T-helper 17 cell (primary cell): ENCODE measurements at regions not wholly inside any gene's neighbourhood (a gene's known extent, or its start where the extent isn't known, plus 50 kb on each side); places are given as distances from the start of the nearest gene placed in this dataset.
"Not testable (repeated sequence)": the region's sequence is repeated elsewhere in the genome, so short reads cannot be mapped to it uniquely, and the experiment has no call there.

Experiments used
- ATAC-seq: fragments of 150-1000 bp; cut with Tn5 transposase; 2 replicates; pipeline ENCODE4 v1.10.0; 2021; ENCODE audit warnings: mild to moderate bottlenecking, moderate library complexity
- DNase-seq, 3 donors: peaks; one replicate each; pipeline versions ENCODE4 v3.0.0 to v3.0.0-alpha.2; 2020 to 2021
- H3K9me3 ChIP-seq: one replicate; pipeline ENCODE4 v1.7.0; 2013; ENCODE audit warnings: low read length, mild to moderate bottlenecking; ENCODE audit not compliant: control insufficient read depth, poor library complexity, severe bottlenecking
- H3K27ac Mint-ChIP-seq: one replicate; pipeline ENCODE4 v1.8.0; 2022; ENCODE audit warnings: mild to moderate bottlenecking, moderate library complexity, mixed read lengths
- H3K27me3 Mint-ChIP-seq: one replicate; pipeline ENCODE4 v1.8.0; 2022; ENCODE audit warnings: mixed read lengths
- H3K36me3 Mint-ChIP-seq: one replicate; pipeline ENCODE4 v1.8.0; 2022; ENCODE audit warnings: low read depth, mixed read lengths
- H3K4me1 Mint-ChIP-seq: one replicate; pipeline ENCODE4 v1.8.0; 2022; ENCODE audit warnings: mild to moderate bottlenecking, mixed read lengths
- H3K4me3 Mint-ChIP-seq: one replicate; pipeline ENCODE4 v1.8.0; 2022; ENCODE audit warnings: mild to moderate bottlenecking, moderate library complexity, mixed read lengths

DNA sequence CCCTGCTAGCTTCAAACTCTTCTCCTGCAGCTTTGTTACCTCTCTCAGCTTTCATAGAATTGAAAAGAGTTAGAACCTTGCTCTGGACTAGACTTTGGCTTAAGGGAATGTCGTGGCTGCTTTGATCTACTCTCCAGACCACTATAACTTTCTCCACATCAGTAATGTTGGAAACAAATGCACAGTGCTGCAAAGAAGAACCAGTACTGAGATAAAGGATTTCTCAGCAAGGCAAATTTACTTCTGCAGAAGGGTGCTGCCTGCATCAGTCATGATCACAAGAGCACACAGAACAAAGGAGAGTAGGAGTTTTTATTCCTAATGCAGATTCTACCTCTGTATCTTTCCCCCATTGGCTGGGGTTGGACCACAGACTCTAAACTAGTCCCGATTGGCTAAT lies 621.6 kb upstream of the CHRM3 start:
- no peak for DNase-seq
- Mint-ChIP-seq H3K4me1 (no peaks in the 10 kb centered on the region), H3K4me3 (no peak overlapping the region), H3K36me3 (no peaks in the 10 kb centered on the region), H3K27ac (no peak overlapping the region), H3K27me3 (no peaks in the 10 kb centered on the region)
- no peak for ATAC-seq
- no peaks in the 10 kb centered on the region for H3K9me3 ChIP-seq

DNA sequence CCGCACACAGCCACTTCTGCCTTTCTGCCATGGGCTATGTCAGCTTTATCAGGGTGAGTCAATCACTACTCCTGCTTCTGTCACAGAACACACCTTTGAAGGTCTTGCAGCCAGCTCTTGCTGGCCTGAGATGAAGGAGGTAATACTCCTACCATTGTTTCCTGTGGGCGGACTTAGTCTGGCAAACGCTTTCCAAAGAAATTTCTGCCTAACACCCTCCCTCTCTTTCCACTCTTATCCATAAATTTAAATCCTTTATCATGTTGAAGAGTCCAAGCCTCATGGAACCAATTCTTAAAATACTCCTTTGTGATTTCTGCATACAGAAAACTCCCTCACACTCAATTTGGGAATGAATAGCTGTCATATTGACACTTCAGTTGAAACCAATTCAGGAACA lies 633.1 kb upstream of the CHRM3 start:
- no peaks in the 10 kb centered on the region for H3K9me3 ChIP-seq
- H3K4me3 Mint-ChIP-seq = no peak overlapping the region

DNA sequence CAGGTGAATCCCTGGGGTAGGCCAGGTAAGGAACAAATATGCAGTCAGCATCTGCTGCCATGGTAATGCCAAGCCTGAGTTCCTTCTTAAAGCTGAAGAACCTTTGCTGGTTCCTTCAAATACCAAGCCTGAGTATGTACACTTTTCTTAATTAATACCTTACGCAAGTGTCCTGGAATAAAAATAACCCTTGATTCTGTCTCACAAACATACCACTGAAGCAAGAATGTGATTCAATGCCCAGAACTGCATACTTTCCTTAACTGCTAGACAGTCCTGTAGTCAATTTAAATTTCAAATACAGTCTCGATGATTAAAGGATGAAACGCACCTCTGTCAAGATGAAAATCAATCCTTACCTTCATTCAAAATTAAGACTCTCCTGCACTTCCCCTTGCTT lies 634.0 kb upstream of the CHRM3 start:
- Mint-ChIP-seq H3K27ac (no peak overlapping the region), H3K4me1 (no peaks in the 10 kb centered on the region), H3K4me3 (no peak overlapping the region), H3K27me3 (no peaks in the 10 kb centered on the region), H3K36me3 (no peaks in the 10 kb centered on the region)
- ATAC-seq (no peak), DNase-seq (no peak)
- no peaks in the 10 kb centered on the region for H3K9me3 ChIP-seq

More for the DNA sequence above, 633.1 kb upstream of the CHRM3 start:
- ATAC-seq = no peak
- H3K27ac Mint-ChIP-seq = no peak overlapping the region
- H3K27me3 Mint-ChIP-seq = no peaks in the 10 kb centered on the region
- H3K4me1 Mint-ChIP-seq = no peaks in the 10 kb centered on the region
- H3K36me3 Mint-ChIP-seq = no peaks in the 10 kb centered on the region
- no peak for DNase-seq

DNA sequence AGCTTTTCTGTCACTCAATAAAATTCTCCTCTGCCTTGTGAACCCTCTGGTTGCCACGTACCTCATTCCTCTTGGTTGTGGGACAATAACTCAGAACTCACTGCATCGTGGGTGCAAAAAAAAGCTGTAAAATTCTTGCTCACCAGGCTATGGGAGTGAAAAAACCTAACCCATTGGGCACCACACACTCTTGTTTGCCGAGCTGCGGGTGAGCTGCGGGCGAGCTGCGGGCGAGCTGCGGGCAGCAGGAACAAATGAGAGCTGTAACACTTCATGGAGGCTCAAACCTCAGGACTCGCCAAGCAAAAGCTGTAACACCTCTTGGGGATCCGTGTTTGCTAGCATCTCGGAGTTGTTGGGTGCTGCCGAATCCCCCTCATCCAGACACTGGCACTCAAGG lies 641.3 kb upstream of the CHRM3 start:
- no peak overlapping the region for H3K4me3 Mint-ChIP-seq
- no peaks in the 10 kb centered on the region for H3K36me3 Mint-ChIP-seq
- H3K27ac Mint-ChIP-seq = no peak overlapping the region
- no peaks in the 10 kb centered on the region for H3K9me3 ChIP-seq
- no peaks in the 10 kb centered on the region for H3K4me1 Mint-ChIP-seq
- ATAC-seq = no peak
- no peak for DNase-seq
- H3K27me3 Mint-ChIP-seq = no peaks in the 10 kb centered on the region

DNA sequence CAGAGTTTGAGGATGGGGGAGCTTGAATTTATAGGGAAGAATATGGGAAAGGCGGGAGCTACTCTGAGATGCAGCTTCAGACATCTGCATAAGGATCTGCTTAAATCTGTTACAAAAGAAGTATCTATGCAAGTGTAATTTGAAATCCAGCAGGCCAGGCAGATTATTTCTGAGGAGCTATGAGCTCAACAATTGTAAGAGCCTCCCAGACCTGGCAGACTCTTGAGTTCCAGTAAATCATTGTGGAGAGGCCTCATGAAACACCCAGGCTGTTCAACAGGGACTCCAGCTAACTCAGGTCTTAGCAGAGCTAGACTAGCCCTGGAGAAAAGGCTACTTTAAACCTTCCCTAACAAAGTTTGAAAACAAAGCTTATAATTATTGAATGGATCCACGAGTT lies 647.5 kb upstream of the CHRM3 start:
- ATAC-seq = no peak
- Mint-ChIP-seq H3K27me3 (no peaks in the 10 kb centered on the region), H3K4me1 (no peaks in the 10 kb centered on the region), H3K27ac (no peak overlapping the region), H3K4me3 (no peak overlapping the region), H3K36me3 (no peaks in the 10 kb centered on the region)
- no peaks in the 10 kb centered on the region for H3K9me3 ChIP-seq
- DNase-seq = no peak

DNA sequence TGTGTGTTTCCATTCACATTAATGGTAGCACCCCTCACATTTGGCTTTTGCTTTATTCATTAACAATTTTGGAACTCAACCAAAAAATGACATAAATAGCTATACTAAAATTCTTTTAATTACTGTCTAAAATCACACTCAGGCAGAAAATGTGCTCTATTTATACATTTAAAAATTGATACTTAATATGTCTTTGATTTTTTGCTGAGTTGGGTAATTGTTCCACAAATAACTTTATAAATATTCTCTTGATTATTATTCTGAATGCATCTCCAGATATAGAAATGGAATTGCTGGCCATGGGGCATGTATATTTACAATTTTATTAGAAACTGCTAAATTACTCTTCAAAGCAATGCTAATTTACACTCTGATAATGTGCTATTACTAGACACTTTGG lies 658.7 kb upstream of the CHRM3 start:
- no peak for ATAC-seq
- no peak overlapping the region for H3K27ac Mint-ChIP-seq
- no peaks in the 10 kb centered on the region for H3K4me1 Mint-ChIP-seq
- no peaks in the 10 kb centered on the region for H3K27me3 Mint-ChIP-seq
- H3K36me3 Mint-ChIP-seq = no peaks in the 10 kb centered on the region
- no peaks in the 10 kb centered on the region for H3K9me3 ChIP-seq
- H3K4me3 Mint-ChIP-seq = no peak overlapping the region
- DNase-seq = no peak

DNA sequence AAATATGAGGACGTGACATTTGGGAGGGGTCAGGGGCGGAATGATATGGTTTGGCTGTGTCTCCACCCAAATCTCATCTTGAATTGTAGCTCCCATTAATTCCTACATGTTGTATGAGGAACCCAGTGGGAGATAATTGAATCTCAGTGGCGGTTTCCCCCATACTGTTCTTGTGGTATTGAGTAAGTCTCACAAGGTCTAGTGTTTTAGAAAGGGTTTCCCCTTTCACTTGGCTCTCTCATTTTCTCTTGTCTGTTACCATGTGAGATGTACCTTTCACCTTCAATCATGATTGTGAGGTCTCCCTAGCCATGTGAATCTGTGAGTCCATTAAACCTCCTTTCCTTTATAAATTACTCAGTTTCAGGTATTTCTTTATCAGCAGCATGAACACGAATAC lies 663.6 kb upstream of the CHRM3 start:
- DNase-seq = no peak
- Mint-ChIP-seq H3K27me3 (no peaks in the 10 kb centered on the region), H3K4me1 (no peaks in the 10 kb centered on the region), H3K36me3 (no peaks in the 10 kb centered on the region), H3K27ac (no peak overlapping the region), H3K4me3 (no peak overlapping the region)
- ATAC-seq = no peak
- H3K9me3 ChIP-seq = no peaks in the 10 kb centered on the region

DNA sequence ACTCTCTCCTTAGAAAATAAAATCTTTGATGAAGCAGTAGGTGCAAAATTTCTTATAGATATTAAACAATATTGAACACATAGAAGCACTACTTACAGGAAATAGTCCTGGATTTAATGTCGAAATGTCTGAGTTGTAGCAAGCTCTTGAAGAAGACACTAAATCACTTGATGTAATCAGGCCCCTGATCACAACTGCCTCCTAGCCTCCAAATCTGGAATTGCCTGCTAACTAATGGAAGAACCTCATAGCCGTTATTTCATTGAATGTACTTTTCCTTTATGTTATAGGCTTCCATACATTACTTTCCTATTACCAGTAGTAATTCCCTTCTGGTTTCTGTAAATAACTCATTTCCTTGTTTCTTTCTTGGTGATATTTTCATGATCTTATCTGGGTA lies 675.7 kb upstream of the CHRM3 start:
- H3K27me3 Mint-ChIP-seq = no peaks in the 10 kb centered on the region
- no peak for ATAC-seq

DNA sequence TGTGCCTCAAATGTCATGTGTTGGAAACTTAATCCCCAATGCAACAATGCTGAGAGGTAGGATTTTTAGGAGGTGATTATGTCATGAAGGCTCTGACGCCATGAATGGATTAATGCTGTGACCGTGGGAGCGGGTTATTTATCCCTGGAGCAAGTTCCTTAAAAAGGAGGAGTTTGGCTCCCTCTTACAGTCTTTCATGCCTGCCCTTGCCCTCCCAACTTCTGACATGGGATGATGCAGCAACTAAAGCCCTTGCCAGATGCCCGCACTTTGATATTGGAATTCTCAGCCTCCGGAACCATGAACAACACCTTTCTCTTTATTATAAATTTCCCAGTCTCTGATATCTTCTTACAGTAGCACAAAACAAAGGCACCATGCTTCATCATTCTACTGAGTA lies 685.3 kb upstream of the CHRM3 start:
- H3K4me1 Mint-ChIP-seq = no peaks in the 10 kb centered on the region
- H3K36me3 Mint-ChIP-seq = no peaks in the 10 kb centered on the region
- H3K9me3 ChIP-seq = no peaks in the 10 kb centered on the region
- no peak for ATAC-seq
- no peak overlapping the region for H3K4me3 Mint-ChIP-seq
- H3K27me3 Mint-ChIP-seq = no peaks in the 10 kb centered on the region
- H3K27ac Mint-ChIP-seq = no peak overlapping the region
- DNase-seq = no peak

More for the DNA sequence above, 675.7 kb upstream of the CHRM3 start:
- DNase-seq = no peak
- Mint-ChIP-seq H3K36me3 (no peaks in the 10 kb centered on the region), H3K4me1 (no peaks in the 10 kb centered on the region), H3K4me3 (no peak overlapping the region), H3K27ac (no peak overlapping the region)
- H3K9me3 ChIP-seq = no peaks in the 10 kb centered on the region

DNA sequence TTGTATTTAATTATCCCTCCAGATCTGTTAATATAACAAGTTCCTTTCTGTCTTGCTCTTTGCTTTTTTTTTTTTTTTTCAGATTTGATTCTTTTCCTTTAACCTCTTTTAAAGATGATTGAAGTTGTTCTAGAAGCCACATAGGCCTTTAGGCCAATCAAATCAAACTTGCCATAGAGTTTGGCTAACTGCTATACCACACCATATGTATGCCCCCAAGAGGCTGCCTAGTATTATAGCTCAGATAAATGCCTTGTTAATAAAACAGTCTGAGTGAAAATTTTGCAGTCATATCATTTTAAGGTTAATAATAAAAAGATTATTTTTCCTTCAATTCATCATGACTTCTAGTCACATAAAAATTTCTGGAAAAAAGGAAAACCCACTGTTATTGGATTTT lies 696.0 kb upstream of the CHRM3 start:
- no peaks in the 10 kb centered on the region for H3K36me3 Mint-ChIP-seq
- H3K4me1 Mint-ChIP-seq = no peaks in the 10 kb centered on the region
- H3K27ac Mint-ChIP-seq = no peak overlapping the region
- no peaks in the 10 kb centered on the region for H3K27me3 Mint-ChIP-seq
- peaks cover 2% of the 10 kb centered on the region for H3K9me3 ChIP-seq
- DNase-seq (no peak), ATAC-seq (no peak)
- H3K4me3 Mint-ChIP-seq = no peak overlapping the region

DNA sequence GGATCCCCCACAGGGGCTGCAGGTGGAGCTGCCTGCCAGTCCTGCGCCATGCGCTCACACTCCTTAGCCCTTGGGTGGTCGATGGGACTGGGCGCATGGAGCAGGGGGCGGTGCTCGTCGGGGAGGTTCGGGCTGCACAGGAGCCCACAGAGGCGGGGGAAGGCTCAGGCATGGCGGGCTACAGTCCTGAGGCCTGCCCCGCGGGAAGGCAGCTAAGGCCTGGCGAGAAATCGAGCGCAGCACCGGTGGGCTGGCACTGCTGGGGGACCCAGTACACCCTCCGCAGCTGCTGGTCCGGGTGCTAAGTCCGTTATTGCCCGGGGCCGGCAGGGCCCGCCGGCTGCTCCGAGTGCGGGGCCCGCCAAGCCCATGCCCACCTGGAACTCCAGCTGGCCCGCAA lies 701.8 kb upstream of the CHRM3 start:
- ATAC-seq, H3K9me3 ChIP-seq, H3K36me3 Mint-ChIP-seq, H3K4me3 Mint-ChIP-seq, H3K27me3 Mint-ChIP-seq, H3K27ac Mint-ChIP-seq, DNase-seq, H3K4me1 Mint-ChIP-seq: not testable (repeated sequence)

DNA sequence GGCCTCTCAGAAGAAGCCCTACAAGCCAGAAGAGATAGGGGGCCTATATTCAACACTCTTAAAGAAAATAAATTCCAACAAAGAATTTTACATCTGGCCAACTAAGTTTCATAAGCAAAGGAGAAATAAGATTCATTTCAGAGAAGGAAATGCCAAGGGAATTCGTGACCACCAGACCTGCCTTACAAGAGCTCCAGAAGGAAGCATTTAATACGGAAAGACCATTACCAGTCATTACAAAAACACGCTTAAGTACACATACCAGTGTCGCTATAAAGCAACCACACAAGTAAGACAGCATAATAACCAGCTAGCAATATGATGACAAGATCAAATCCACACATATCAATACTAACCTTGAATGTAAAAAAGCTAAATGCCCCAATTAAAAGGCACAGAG lies 704.9 kb upstream of the CHRM3 start:
- H3K27me3 Mint-ChIP-seq = no peaks in the 10 kb centered on the region
- H3K9me3 ChIP-seq = no peaks in the 10 kb centered on the region
- H3K4me3 Mint-ChIP-seq = no peak overlapping the region
- no peak for ATAC-seq
- H3K36me3 Mint-ChIP-seq = no peaks in the 10 kb centered on the region
- no peak overlapping the region for H3K27ac Mint-ChIP-seq
- no peaks in the 10 kb centered on the region for H3K4me1 Mint-ChIP-seq
- no peak for DNase-seq

DNA sequence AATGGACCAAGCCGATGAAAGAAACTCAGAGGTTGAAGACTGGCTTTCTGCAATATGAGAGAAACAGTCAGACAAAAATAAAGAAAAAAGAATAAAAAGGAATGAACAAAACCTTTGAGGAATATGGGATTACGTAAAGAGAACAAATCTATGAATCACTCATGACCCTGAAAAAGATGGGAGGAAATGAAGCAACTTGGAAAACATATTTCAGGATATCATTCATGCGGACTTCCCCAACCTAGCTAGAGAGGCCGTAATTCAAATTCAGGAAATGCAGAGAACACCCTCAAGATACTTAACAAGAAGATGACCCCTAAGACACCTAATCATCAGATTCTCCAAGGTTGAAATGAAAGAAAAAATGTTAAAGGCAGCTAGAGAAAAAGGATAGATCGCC lies 705.3 kb upstream of the CHRM3 start:
- ATAC-seq = no peak

DNA sequence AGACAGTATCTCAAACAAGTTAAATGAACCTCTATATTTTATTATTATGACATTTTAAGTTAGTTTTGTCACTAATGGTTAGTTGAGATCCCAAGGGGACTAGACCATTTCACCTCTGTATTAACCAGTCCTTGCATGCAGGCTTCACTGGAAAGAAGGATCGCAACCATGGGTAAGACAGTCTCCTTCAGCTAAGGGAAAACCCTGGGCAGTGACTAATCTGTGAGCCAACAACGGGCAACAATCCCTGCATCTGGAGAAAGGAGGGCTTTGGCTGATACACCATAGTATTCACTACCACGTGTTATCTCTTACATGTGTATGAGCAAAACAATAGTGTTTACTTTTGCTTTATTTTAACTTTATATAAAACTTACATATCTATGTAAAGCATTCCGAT lies 708.8 kb upstream of the CHRM3 start:
- H3K9me3 ChIP-seq = no peaks in the 10 kb centered on the region
- no peaks in the 10 kb centered on the region for H3K4me1 Mint-ChIP-seq
- no peaks in the 10 kb centered on the region for H3K36me3 Mint-ChIP-seq
- H3K27me3 Mint-ChIP-seq = no peaks in the 10 kb centered on the region
- H3K4me3 Mint-ChIP-seq = no peak overlapping the region
- no peak for ATAC-seq
- H3K27ac Mint-ChIP-seq = no peak overlapping the region
- DNase-seq = no peak

More for the DNA sequence above, 705.3 kb upstream of the CHRM3 start:
- no peak for DNase-seq
- H3K4me1 Mint-ChIP-seq = no peaks in the 10 kb centered on the region
- H3K27me3 Mint-ChIP-seq = no peaks in the 10 kb centered on the region
- no peak overlapping the region for H3K4me3 Mint-ChIP-seq
- H3K9me3 ChIP-seq = no peaks in the 10 kb centered on the region
- H3K27ac Mint-ChIP-seq = no peak overlapping the region
- no peaks in the 10 kb centered on the region for H3K36me3 Mint-ChIP-seq

DNA sequence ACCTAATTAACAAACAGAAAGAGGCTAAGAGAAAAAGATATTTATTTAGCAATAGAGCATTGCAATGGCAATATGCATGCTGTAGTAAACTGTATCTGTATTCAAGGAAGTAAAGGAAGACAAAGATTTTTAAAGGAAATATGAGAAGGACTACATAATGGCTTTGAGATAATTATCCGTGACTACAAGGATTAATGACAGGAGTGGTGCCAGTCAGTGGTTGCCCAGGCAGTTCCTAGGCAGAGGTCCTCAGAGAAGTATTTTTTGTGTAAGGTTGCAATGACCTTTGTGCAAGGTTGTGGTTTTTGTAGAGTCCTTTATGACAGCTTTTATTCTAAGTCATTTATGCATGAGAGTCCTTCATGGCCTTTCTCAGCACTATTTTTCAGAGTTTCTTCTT lies 711.1 kb upstream of the CHRM3 start:
- no peaks in the 10 kb centered on the region for H3K36me3 Mint-ChIP-seq
- no peak overlapping the region for H3K27ac Mint-ChIP-seq

More for the DNA sequence above, 711.1 kb upstream of the CHRM3 start:
- Mint-ChIP-seq H3K27me3 (no peaks in the 10 kb centered on the region), H3K4me1 (no peaks in the 10 kb centered on the region), H3K4me3 (no peak overlapping the region)
- ATAC-seq (no peak), DNase-seq (no peak)
- H3K9me3 ChIP-seq = no peaks in the 10 kb centered on the region
